A549 (cell line): ENCODE measurements at regions not wholly inside any gene's neighbourhood (a gene's known extent, or its start where the extent isn't known, plus 50 kb on each side); places are given as distances from the start of the nearest gene placed in this dataset.

Experiments
- ATAC-seq, 2 experiments: fragments of 200-7000 bp in 1 of 2; fragments of >200 bp in 1 of 2; cut with Nextera tagmentation in 1 of 2; cut with Tn5 transposase in 1 of 2; 3 replicates each; pipeline versions ENCODE4 v1.8.0 to v1.9.1; 2018 to 2020; ENCODE audit warnings: mild to moderate bottlenecking in 1 of 2, moderate library complexity in 1 of 2
- CTCF ChIA-PET: fragments of 300-600 bp; sonication (Branson Sonifier 250); formaldehyde crosslinking; extraction: SDS; loops from one replicate; lab custom pipeline; 2021; ENCODE audit warnings: antibody characterized with exemption, inconsistent platforms; lab: Yijun Ruan, JAX
- POLR2A ChIA-PET: fragments of 350-600 bp; formaldehyde crosslinking; extraction: SDS; loops from one replicate; lab custom pipeline; 2021; ENCODE audit warnings: antibody characterized with exemption, inconsistent platforms; lab: Yijun Ruan, JAX
- DNase-seq, 2 experiments: peaks; one replicate each; pipeline versions ENCODE4 v3.0.0 to v3.0.0-alpha.2; 2011 to 2016; ENCODE audit warnings: low read depth in 1 of 2, low spot score in 1 of 2
- FAIRE-seq: peaks from 2 replicates; lab custom pipeline; 2011; peaks lifted over from hg19 to GRCh38; lab: Jason Lieb, UNC
- H3K27ac ChIP-seq, 2 experiments: fragments of >200 bp; sonication (Bioruptor Twin); formaldehyde crosslinking; 3 replicates each; pipeline ENCODE4 v1.5.1; 2016 to 2017
- H3K4me1 ChIP-seq: fragments of >200 bp; sonication (Bioruptor Twin); formaldehyde crosslinking; 3 replicates; pipeline ENCODE4 v1.6.1; 2016
- H3K4me2 ChIP-seq: fragments of >200 bp; sonication (Bioruptor Twin); formaldehyde crosslinking; 3 replicates; pipeline ENCODE4 v1.6.1; 2016
- H3K4me3 ChIP-seq: fragments of >200 bp; sonication (Bioruptor Twin); formaldehyde crosslinking; 3 replicates; pipeline ENCODE4 v1.5.1; 2016
- H3K9me3 ChIP-seq: fragments of >200 bp; sonication (Bioruptor Twin); formaldehyde crosslinking; 3 replicates; pipeline ENCODE4 v1.6.1; 2016
- BHLHE40 ChIP-seq: IDR thresholded peaks from 2 replicates; pipeline ENCODE4 v1.6.1; 2012; ENCODE audit warnings: low read depth, low read length, inconsistent platforms
- EHF ChIP-seq: fragments of 250-450 bp; sonication (Bioruptor Pico); IDR thresholded peaks from 2 replicates; pipeline ENCODE4 v1.5.0; 2020; ENCODE audit warnings: mild to moderate bottlenecking
- FOSL2 ChIP-seq, 2 experiments: fragments of 450-650 bp in 1 of 2; fragments of >200 bp in 1 of 2; sonication (Bioruptor Twin) in 1 of 2; formaldehyde crosslinking; IDR thresholded peaks; 2 replicates each; pipeline versions ENCODE4 v1.5.0 to v1.6.1; 2016 to 2020; ENCODE audit warnings: mild to moderate bottlenecking in 1 of 2, moderate library complexity in 1 of 2
- FOXS1 ChIP-seq: fragments of 250-450 bp; sonication (Bioruptor Pico); IDR thresholded peaks from 2 replicates; pipeline ENCODE4 v1.5.0; 2020; ENCODE audit warnings: mild to moderate bottlenecking, moderate library complexity
- HDAC2 ChIP-seq: fragments of 200-600 bp; sonication (generic); IDR thresholded peaks from 2 replicates; pipeline ENCODE4 v1.6.1; 2016
- HEYL ChIP-seq: fragments of 250-450 bp; sonication (Bioruptor Pico); IDR thresholded peaks from 2 replicates; pipeline ENCODE4 v1.8.0; 2021; ENCODE audit warnings: mild to moderate bottlenecking, moderate library complexity
- JUNB ChIP-seq: fragments of >200 bp; sonication (Bioruptor Twin); formaldehyde crosslinking; IDR thresholded peaks from 2 replicates; pipeline ENCODE4 v1.6.1; 2016
- KDM5A ChIP-seq: fragments of 200-600 bp; sonication (generic); IDR thresholded peaks from 2 replicates; pipeline ENCODE4 v1.6.1; 2016; ENCODE audit warnings: antibody characterized with exemption, mild to moderate bottlenecking
- MAFK ChIP-seq: fragments of 450-650 bp; IDR thresholded peaks from 2 replicates; pipeline ENCODE4 v1.6.1; 2014; ENCODE audit not compliant: partially characterized antibody
- RCOR1 ChIP-seq: fragments of 150-350 bp; IDR thresholded peaks from 2 replicates; pipeline ENCODE4 v1.6.1; 2014; ENCODE audit warnings: antibody characterized with exemption, low read length, low read depth
- SMC3 ChIP-seq: fragments of >200 bp; sonication (Bioruptor Twin); formaldehyde crosslinking; IDR thresholded peaks from 3 replicates; pipeline ENCODE4 v1.6.1; 2018; ENCODE audit warnings: inconsistent platforms
- ZC3H11A ChIP-seq: fragments of 450-650 bp; IDR thresholded peaks from 2 replicates; pipeline ENCODE4 v1.6.1; 2014; ENCODE audit warnings: antibody characterized with exemption, mild to moderate bottlenecking
- ZFP36 ChIP-seq: fragments of 450-650 bp; IDR thresholded peaks from 2 replicates; pipeline ENCODE4 v1.6.1; 2014; ENCODE audit warnings: borderline replicate concordance; ENCODE audit not compliant: partially characterized antibody
- ZNF302 ChIP-seq: fragments of 250-450 bp; sonication (Bioruptor Pico); IDR thresholded peaks from 2 replicates; pipeline ENCODE4 v1.9.0; 2021; ENCODE audit warnings: inconsistent platforms, mild to moderate bottlenecking, moderate library complexity
- WGBS: methylation state at CpG from one replicate; pipeline ENCODE4 v1.1.6; 2017; ENCODE audit errors: missing lambda C conversion rate; 5-methylcytosine and 5-hydroxymethylcytosine counted together
- TF ChIP-seq, protein P1 (sequence below): fragments of 250-450 bp; sonication (Bioruptor Pico); IDR thresholded peaks from 2 replicates; pipeline ENCODE4 v1.5.0; 2020; ENCODE audit warnings: low read depth, mild to moderate bottlenecking, moderate library complexity
- TF ChIP-seq, protein P2 (sequence below): fragments of 250-450 bp; sonication (Bioruptor Pico); IDR thresholded peaks from 2 replicates; pipeline ENCODE4 v1.5.0; 2021; ENCODE audit warnings: mild to moderate bottlenecking, moderate library complexity, borderline replicate concordance
- TF ChIP-seq, protein P3 (sequence below): fragments of >200 bp; sonication (Bioruptor Twin); formaldehyde crosslinking; IDR thresholded peaks from 2 replicates; pipeline ENCODE4 v1.6.1; 2016
- TF ChIP-seq, protein P4 (sequence below): IDR thresholded peaks from 2 replicates; pipeline ENCODE4 v1.6.1; 2012
- TF ChIP-seq, protein P5 (sequence below): fragments of 200-600 bp; sonication (generic); IDR thresholded peaks from 2 replicates; pipeline ENCODE4 v1.6.1; 2016; ENCODE audit warnings: antibody characterized with exemption, mild to moderate bottlenecking, moderate library complexity
- TF ChIP-seq, protein P6 (sequence below): fragments of >200 bp; sonication (Bioruptor Twin); formaldehyde crosslinking; IDR thresholded peaks from 3 replicates; pipeline ENCODE4 v1.5.1; 2016

DNA sequence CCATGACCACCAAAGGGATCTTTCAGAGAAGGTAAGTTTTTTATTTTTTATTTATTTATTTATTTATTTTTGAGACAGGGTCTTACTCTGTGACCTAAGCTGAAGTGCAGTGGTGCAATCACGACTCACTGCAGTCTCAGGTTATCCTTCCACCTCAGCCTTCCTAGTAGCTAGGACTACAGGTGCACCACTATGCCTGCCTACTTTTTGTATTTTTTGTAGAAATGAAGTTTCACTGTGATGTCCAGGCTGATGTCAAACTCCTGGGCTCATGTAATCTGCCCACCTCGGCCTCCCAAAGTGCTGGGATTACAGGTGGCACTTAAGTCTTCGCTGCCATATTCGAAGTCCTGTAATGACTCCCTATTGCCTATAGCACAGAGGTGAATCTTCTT is 342.5 kb downstream of the CYRIA start:
- ChIA-PET CTCF (no interaction called here), POLR2A (no interaction called here)
- no peak for DNase-seq
- Histone ChIP-seq H3K4me1 (no peaks in the 10 kb centered on the region), H3K9me3 (no peaks in the 10 kb centered on the region), H3K27ac (no peak overlapping the region), H3K4me2 (no peak overlapping the region), H3K4me3 (no peak overlapping the region)
- TF ChIP-seq JUNB, result no peak
- WGBS, result 1% methylated on average over 4 of the region's 4 CpGs
- no peak for ATAC-seq
- no peak for FAIRE-seq

DNA sequence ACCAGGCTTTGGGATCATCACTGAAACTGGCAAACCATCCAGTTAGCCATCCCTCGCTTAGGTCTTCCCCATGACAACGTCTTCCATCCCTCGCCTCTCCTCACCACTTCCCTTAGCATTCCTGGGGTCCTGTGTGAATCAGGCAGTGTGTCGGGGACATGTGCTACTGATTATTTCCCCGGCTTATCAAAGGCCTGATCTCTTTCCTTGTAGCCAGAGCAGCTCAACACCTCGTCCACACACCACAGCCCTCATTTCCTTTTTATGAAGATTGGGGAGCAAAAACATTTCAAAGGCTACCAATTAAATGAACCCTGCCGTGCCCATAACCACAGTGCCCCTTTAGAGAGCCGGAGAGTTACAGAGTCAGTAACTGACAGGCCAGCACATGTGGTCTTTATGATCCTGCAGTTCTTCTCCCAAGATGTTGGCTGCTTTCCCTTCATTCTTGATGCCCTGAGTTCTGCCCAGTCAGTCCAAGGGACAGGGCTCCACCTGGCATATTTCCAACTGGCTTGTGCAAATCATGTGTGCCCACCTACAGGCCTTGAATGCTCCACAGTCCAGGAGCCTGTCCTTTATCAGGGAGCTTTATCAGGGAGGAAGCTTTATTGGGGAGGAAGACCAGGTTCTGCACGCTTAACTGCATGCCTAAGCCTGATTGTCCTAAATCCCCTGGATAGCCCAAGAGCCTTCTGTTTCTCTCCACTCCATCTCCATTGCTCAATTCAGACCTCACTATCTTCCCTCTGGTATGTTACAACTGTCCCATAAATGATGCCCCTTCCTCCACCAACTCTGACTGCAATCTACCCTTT is 343.1 kb downstream of the CYRIA start:
- WGBS, result 8% methylated on average over 9 of the region's 9 CpGs
- ChIA-PET CTCF (interaction anchor here (1.3 kb wide), 1 partner anchor 9 kb away, joined by 3 read pairs; no protein-coding TSS in a partner anchor), POLR2A (no interaction called here)
- TF ChIP-seq MAFK (no peak), KDM5A (no peak), BHLHE40 (no peak), FOSL2 (IDR thresholded peaks at IDR 0.05) (no peak), FOSL2 (CRISPR knock-in tag; IDR thresholded peaks at IDR 0.05) (no peak), ZC3H11A (no peak), FOXS1 (no peak), SMC3 (no peak), HEYL (no peak), JUNB (no peak), RCOR1 (no peak), ZNF302 (CRISPR knock-in tag) (no peak), EHF (CRISPR knock-in tag) (no peak), HDAC2 (no peak), ZFP36 (no peak)
- TF ChIP-seq, protein P1, sequence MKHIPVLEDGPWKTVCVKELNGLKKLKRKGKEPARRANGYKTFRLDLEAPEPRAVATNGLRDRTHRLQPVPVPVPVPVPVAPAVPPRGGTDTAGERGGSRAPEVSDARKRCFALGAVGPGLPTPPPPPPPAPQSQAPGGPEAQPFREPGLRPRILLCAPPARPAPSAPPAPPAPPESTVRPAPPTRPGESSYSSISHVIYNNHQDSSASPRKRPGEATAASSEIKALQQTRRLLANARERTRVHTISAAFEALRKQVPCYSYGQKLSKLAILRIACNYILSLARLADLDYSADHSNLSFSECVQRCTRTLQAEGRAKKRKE (CRISPR knock-in tag), result no peak
- TF ChIP-seq, protein P2, sequence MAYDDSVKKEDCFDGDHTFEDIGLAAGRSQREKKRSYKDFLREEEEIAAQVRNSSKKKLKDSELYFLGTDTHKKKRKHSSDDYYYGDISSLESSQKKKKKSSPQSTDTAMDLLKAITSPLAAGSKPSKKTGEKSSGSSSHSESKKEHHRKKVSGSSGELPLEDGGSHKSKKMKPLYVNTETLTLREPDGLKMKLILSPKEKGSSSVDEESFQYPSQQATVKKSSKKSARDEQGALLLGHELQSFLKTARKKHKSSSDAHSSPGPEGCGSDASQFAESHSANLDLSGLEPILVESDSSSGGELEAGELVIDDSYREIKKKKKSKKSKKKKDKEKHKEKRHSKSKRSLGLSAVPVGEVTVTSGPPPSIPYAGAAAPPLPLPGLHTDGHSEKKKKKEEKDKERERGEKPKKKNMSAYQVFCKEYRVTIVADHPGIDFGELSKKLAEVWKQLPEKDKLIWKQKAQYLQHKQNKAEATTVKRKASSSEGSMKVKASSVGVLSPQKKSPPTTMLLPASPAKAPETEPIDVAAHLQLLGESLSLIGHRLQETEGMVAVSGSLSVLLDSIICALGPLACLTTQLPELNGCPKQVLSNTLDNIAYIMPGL (CRISPR knock-in tag), result no peak
- TF ChIP-seq, protein P3, sequence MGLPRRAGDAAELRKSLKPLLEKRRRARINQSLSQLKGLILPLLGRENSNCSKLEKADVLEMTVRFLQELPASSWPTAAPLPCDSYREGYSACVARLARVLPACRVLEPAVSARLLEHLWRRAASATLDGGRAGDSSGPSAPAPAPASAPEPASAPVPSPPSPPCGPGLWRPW, result no peak
- TF ChIP-seq, protein P4, sequence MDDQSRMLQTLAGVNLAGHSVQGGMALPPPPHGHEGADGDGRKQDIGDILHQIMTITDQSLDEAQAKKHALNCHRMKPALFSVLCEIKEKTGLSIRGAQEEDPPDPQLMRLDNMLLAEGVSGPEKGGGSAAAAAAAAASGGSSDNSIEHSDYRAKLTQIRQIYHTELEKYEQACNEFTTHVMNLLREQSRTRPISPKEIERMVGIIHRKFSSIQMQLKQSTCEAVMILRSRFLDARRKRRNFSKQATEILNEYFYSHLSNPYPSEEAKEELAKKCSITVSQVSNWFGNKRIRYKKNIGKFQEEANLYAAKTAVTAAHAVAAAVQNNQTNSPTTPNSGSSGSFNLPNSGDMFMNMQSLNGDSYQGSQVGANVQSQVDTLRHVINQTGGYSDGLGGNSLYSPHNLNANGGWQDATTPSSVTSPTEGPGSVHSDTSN, result no peak
- TF ChIP-seq, protein P5, sequence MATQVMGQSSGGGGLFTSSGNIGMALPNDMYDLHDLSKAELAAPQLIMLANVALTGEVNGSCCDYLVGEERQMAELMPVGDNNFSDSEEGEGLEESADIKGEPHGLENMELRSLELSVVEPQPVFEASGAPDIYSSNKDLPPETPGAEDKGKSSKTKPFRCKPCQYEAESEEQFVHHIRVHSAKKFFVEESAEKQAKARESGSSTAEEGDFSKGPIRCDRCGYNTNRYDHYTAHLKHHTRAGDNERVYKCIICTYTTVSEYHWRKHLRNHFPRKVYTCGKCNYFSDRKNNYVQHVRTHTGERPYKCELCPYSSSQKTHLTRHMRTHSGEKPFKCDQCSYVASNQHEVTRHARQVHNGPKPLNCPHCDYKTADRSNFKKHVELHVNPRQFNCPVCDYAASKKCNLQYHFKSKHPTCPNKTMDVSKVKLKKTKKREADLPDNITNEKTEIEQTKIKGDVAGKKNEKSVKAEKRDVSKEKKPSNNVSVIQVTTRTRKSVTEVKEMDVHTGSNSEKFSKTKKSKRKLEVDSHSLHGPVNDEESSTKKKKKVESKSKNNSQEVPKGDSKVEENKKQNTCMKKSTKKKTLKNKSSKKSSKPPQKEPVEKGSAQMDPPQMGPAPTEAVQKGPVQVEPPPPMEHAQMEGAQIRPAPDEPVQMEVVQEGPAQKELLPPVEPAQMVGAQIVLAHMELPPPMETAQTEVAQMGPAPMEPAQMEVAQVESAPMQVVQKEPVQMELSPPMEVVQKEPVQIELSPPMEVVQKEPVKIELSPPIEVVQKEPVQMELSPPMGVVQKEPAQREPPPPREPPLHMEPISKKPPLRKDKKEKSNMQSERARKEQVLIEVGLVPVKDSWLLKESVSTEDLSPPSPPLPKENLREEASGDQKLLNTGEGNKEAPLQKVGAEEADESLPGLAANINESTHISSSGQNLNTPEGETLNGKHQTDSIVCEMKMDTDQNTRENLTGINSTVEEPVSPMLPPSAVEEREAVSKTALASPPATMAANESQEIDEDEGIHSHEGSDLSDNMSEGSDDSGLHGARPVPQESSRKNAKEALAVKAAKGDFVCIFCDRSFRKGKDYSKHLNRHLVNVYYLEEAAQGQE, result no peak
- TF ChIP-seq, protein P6, sequence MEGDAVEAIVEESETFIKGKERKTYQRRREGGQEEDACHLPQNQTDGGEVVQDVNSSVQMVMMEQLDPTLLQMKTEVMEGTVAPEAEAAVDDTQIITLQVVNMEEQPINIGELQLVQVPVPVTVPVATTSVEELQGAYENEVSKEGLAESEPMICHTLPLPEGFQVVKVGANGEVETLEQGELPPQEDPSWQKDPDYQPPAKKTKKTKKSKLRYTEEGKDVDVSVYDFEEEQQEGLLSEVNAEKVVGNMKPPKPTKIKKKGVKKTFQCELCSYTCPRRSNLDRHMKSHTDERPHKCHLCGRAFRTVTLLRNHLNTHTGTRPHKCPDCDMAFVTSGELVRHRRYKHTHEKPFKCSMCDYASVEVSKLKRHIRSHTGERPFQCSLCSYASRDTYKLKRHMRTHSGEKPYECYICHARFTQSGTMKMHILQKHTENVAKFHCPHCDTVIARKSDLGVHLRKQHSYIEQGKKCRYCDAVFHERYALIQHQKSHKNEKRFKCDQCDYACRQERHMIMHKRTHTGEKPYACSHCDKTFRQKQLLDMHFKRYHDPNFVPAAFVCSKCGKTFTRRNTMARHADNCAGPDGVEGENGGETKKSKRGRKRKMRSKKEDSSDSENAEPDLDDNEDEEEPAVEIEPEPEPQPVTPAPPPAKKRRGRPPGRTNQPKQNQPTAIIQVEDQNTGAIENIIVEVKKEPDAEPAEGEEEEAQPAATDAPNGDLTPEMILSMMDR, result no peak
- DNase-seq, result no peak
- H3K27ac ChIP-seq, result no peak overlapping the region
- H3K4me3 ChIP-seq, result no peak overlapping the region
- no peak; a peak in 1 of 6 replicates for ATAC-seq
- FAIRE-seq, result no peak
- H3K4me2 ChIP-seq, result no peak overlapping the region
- H3K4me1 ChIP-seq, result no peaks in the 10 kb centered on the region
- no peaks in the 10 kb centered on the region for H3K9me3 ChIP-seq
